Colonic mucosa (tissue), 4 donors: ENCODE measurements at regions not wholly inside any gene's neighbourhood (a gene's known extent, or its start where the extent isn't known, plus 50 kb on each side); places are given as distances from the start of the nearest gene placed in this dataset.

ENCODE experiments used
- DNase-seq: peaks from one replicate; pipeline ENCODE4 v3.0.0-alpha.2; 2020
- H3K27ac ChIP-seq: fragments of 200-600 bp; one replicate; pipeline ENCODE4 v1.8.0; 2021
- H3K27me3 ChIP-seq: fragments of 200-600 bp; one replicate; pipeline ENCODE4 v1.8.0; 2021
- H3K36me3 ChIP-seq: fragments of 200-600 bp; one replicate; pipeline ENCODE4 v1.8.0; 2021
- H3K4me1 ChIP-seq: fragments of 200-600 bp; one replicate; pipeline ENCODE4 v1.8.0; 2021; ENCODE audit warnings: mild to moderate bottlenecking
- H3K4me3 ChIP-seq: fragments of 200-600 bp; one replicate; pipeline ENCODE4 v1.8.0; 2021
- H3K9ac ChIP-seq, 2 donors: one replicate each; pipeline ENCODE4 v1.7.0; 2013; ENCODE audit warnings: control low read depth in 2 of 2, low read depth in 2 of 2, low read length in 2 of 2
- H3K9me3 ChIP-seq: fragments of 200-600 bp; one replicate; pipeline ENCODE4 v1.8.0; 2021
- intact Hi-C: fragments of 100-400 bp; cut with DNase I; formaldehyde crosslinking; loops from one replicate; pipeline ENCODE4 v1.14.1; 2022
- TF ChIP-seq, protein P1 (sequence below): fragments of 200-600 bp; IDR thresholded peaks from one replicate; pipeline ENCODE4 v1.8.0; 2022; ENCODE audit warnings: antibody characterized with exemption, mild to moderate bottlenecking
- donor health status: healthy.
- donor health status: DM: no; HTN: no; CAD: no.
- donor health status: DM: no; HTN: no; CAD: no.

- intact Hi-C loops: no loop called here
These were observed 563.1 kb downstream of the EFNB2 start for GRCh38 chr13:105972306-105972721.

DNA sequence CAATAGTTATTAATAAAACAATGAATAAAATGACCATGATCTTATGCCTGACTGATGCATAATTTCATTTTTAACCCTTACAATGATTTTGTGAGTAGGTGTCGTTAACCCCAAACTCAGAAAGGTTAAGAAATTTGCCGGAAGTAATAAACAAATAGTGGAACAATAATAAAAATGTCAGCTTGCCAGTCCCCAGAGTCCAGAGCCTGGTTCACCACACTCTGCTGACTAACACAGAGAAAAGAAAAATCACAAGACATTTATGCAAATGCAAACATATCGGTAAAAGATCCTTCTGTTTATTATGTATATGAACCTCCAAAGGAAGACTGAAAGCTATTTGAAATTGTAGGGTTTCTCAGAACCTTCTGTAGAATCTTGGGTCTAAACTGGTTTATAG lies 563.7 kb downstream of the EFNB2 start:
- no peaks in the 10 kb centered on the region for H3K27me3 ChIP-seq
- intact Hi-C loops: no loop called here
- no peaks in the 10 kb centered on the region for H3K4me1 ChIP-seq
- TF ChIP-seq, protein P1, sequence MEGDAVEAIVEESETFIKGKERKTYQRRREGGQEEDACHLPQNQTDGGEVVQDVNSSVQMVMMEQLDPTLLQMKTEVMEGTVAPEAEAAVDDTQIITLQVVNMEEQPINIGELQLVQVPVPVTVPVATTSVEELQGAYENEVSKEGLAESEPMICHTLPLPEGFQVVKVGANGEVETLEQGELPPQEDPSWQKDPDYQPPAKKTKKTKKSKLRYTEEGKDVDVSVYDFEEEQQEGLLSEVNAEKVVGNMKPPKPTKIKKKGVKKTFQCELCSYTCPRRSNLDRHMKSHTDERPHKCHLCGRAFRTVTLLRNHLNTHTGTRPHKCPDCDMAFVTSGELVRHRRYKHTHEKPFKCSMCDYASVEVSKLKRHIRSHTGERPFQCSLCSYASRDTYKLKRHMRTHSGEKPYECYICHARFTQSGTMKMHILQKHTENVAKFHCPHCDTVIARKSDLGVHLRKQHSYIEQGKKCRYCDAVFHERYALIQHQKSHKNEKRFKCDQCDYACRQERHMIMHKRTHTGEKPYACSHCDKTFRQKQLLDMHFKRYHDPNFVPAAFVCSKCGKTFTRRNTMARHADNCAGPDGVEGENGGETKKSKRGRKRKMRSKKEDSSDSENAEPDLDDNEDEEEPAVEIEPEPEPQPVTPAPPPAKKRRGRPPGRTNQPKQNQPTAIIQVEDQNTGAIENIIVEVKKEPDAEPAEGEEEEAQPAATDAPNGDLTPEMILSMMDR: no peak
- peak overlapping the region; percentile 79 for H3K27ac ChIP-seq
- H3K9me3 ChIP-seq: no peaks in the 10 kb centered on the region
- no peak overlapping the region for H3K4me3 ChIP-seq
- no peaks in the 10 kb centered on the region for H3K36me3 ChIP-seq
- H3K9ac ChIP-seq: no peak overlapping the region
- no peak for DNase-seq

More at GRCh38 chr13:105972306-105972721, 563.1 kb downstream of the EFNB2 start:
- Histone ChIP-seq H3K4me3 (no peak overlapping the region), H3K9ac (no peak overlapping the region), H3K27me3 (no peaks in the 10 kb centered on the region), H3K27ac (peak overlapping the region; percentile 79), H3K36me3 (no peaks in the 10 kb centered on the region), H3K4me1 (no peaks in the 10 kb centered on the region), H3K9me3 (no peaks in the 10 kb centered on the region)
- peak; percentile 68 for DNase-seq
- TF ChIP-seq, protein P1: no peak

- TF ChIP-seq, protein P1: no peak
- Histone ChIP-seq H3K4me3 (no peak overlapping the region), H3K27me3 (no peaks in the 10 kb centered on the region), H3K4me1 (no peaks in the 10 kb centered on the region), H3K9me3 (no peaks in the 10 kb centered on the region), H3K36me3 (no peaks in the 10 kb centered on the region), H3K27ac (peak overlapping the region; percentile 79), H3K9ac (no peak overlapping the region)
- no peak for DNase-seq
- intact Hi-C loops: no loop called here
These were observed 564.1 kb downstream of the EFNB2 start for GRCh38 chr13:105971312-105971711.

GRCh38 chr13:105969761-105970160 lies 565.7 kb downstream of the EFNB2 start:
- TF ChIP-seq, protein P1: no peak

GRCh38 chr13:105965910-105966309 lies 569.6 kb downstream of the EFNB2 start:
- TF ChIP-seq, protein P1: no peak
- Histone ChIP-seq H3K9ac (no peak overlapping the region), H3K4me3 (no peak overlapping the region), H3K9me3 (no peaks in the 10 kb centered on the region), H3K36me3 (no peaks in the 10 kb centered on the region), H3K27me3 (no peaks in the 10 kb centered on the region), H3K4me1 (no peaks in the 10 kb centered on the region), H3K27ac (no peak overlapping the region)
- intact Hi-C loops: no loop called here
- no peak for DNase-seq

More at GRCh38 chr13:105969761-105970160, 565.7 kb downstream of the EFNB2 start:
- Histone ChIP-seq H3K4me1 (no peaks in the 10 kb centered on the region), H3K27me3 (no peaks in the 10 kb centered on the region), H3K9ac (no peak overlapping the region), H3K4me3 (no peak overlapping the region), H3K9me3 (no peaks in the 10 kb centered on the region), H3K27ac (no peak overlapping the region), H3K36me3 (no peaks in the 10 kb centered on the region)
- intact Hi-C loops: no loop called here
- DNase-seq: no peak
